Suprapubic skin (tissue), 4 donors: ENCODE measurements at regions not wholly inside any gene's neighbourhood (a gene's known extent, or its start where the extent isn't known, plus 50 kb on each side); places are given as distances from the start of the nearest gene placed in this dataset.

Experiments used
- CTCF ChIP-seq, 2 donors: fragments of 200-600 bp in 1 of 2; fragments of 450-650 bp in 1 of 2; sonication (generic) in 1 of 2; IDR thresholded peaks; one replicate each; pipeline ENCODE4 v1.5.1; 2016 to 2019; ENCODE audit warnings: antibody characterized with exemption in 2 of 2, mild to moderate bottlenecking in 1 of 2, moderate library complexity in 1 of 2
- EP300 ChIP-seq: sonication (generic); formaldehyde crosslinking; IDR thresholded peaks from one replicate; pipeline ENCODE4 v1.6.1; 2017; ENCODE audit warnings: antibody characterized with exemption
- POLR2A ChIP-seq, 2 donors: fragments of 450-650 bp; IDR thresholded peaks; one replicate each; pipeline ENCODE4 v1.6.1; 2017; ENCODE audit warnings: antibody characterized with exemption in 2 of 2, mild to moderate bottlenecking in 2 of 2, moderate library complexity in 2 of 2
- POLR2AphosphoS5 ChIP-seq, 3 donors: sonication (generic); formaldehyde crosslinking; IDR thresholded peaks; one replicate each; pipeline ENCODE4 v1.6.1; 2017; ENCODE audit warnings: antibody characterized with exemption in 3 of 3

GRCh38 chr5:106639488-106639887 lies 1031.2 kb downstream of the EFNA5 start:
- TF ChIP-seq CTCF (IDR thresholded peaks at IDR 0.05) (no peak), POLR2AphosphoS5 (IDR thresholded peaks at IDR 0.05) (no peak), EP300 (no peak), POLR2A (IDR thresholded peaks at IDR 0.05) (no peak)
